ENCODE measurements at regions not wholly inside any gene's neighbourhood (a gene's known extent, or its start where the extent isn't known, plus 50 kb on each side); places are given as distances from the start of the nearest gene placed in this dataset.

- TF ChIP-seq, protein P1, sequence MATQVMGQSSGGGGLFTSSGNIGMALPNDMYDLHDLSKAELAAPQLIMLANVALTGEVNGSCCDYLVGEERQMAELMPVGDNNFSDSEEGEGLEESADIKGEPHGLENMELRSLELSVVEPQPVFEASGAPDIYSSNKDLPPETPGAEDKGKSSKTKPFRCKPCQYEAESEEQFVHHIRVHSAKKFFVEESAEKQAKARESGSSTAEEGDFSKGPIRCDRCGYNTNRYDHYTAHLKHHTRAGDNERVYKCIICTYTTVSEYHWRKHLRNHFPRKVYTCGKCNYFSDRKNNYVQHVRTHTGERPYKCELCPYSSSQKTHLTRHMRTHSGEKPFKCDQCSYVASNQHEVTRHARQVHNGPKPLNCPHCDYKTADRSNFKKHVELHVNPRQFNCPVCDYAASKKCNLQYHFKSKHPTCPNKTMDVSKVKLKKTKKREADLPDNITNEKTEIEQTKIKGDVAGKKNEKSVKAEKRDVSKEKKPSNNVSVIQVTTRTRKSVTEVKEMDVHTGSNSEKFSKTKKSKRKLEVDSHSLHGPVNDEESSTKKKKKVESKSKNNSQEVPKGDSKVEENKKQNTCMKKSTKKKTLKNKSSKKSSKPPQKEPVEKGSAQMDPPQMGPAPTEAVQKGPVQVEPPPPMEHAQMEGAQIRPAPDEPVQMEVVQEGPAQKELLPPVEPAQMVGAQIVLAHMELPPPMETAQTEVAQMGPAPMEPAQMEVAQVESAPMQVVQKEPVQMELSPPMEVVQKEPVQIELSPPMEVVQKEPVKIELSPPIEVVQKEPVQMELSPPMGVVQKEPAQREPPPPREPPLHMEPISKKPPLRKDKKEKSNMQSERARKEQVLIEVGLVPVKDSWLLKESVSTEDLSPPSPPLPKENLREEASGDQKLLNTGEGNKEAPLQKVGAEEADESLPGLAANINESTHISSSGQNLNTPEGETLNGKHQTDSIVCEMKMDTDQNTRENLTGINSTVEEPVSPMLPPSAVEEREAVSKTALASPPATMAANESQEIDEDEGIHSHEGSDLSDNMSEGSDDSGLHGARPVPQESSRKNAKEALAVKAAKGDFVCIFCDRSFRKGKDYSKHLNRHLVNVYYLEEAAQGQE (IDR thresholded peaks at IDR 0.05), result no peak
- no peak for TF ChIP-seq TP53 (CRISPR knock-in tag; IDR thresholded peaks at IDR 0.05)
- no peak for TF ChIP-seq SMC3 (IDR thresholded peaks at IDR 0.05)
- TF ChIP-seq ZFP36 (IDR thresholded peaks at IDR 0.05; ENCODE audit: borderline replicate concordance, partially characterized antibody), result no peak
- TF ChIP-seq JUN (IDR thresholded peaks at IDR 0.05), result no peak
- no peak for TF ChIP-seq RCOR1 (IDR thresholded peaks at IDR 0.05; ENCODE audit: low read depth, low read length)
- no peak for TF ChIP-seq NR3C1 (IDR thresholded peaks at IDR 0.05)
These were observed 188.6 kb upstream of the DMRT1 start (continued) for GRCh38 chr9:652914-653313.

GRCh38 chr9:653421-653820, 188.1 kb upstream of the DMRT1 start:
- ChIA-PET POLR2A (no interaction called here), CTCF (no interaction called here)
- H3K4me1 ChIP-seq, result no peaks in the 10 kb centered on the region
- no peak for ATAC-seq
- TF ChIP-seq CBX2 (IDR thresholded peaks at IDR 0.05; ENCODE audit: borderline replicate concordance, low read depth) (no peak), MAFK (IDR thresholded peaks at IDR 0.05; ENCODE audit: partially characterized antibody) (no peak), EHMT2 (IDR thresholded peaks at IDR 0.05; ENCODE audit: low read depth) (no peak), POLR2AphosphoS2 (conservative IDR thresholded peaks at IDR 0.05; ENCODE audit: low read length) (no peak), SREBF2 (IDR thresholded peaks at IDR 0.05) (no peak), HOXB13 (CRISPR knock-in tag; IDR thresholded peaks at IDR 0.05; ENCODE audit: low read depth) (no peak), TP53 (CRISPR knock-in tag; IDR thresholded peaks at IDR 0.05) (no peak)
- TF ChIP-seq, protein P2, sequence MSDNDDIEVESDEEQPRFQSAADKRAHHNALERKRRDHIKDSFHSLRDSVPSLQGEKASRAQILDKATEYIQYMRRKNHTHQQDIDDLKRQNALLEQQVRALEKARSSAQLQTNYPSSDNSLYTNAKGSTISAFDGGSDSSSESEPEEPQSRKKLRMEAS (IDR thresholded peaks at IDR 0.05), result no peak
- DNase-seq (ENCODE audit: low read depth in 1 of 2, low spot score in 1 of 2), result no peak
- no peak overlapping the region for H3K27ac ChIP-seq
- 62% methylated on average over 2 of the region's 2 CpGs for WGBS (ENCODE audit: missing lambda C conversion rate)
- no peaks in the 10 kb centered on the region for H3K9me3 ChIP-seq
- no peak overlapping the region for H3K4me3 ChIP-seq
- no peak overlapping the region for H3K4me2 ChIP-seq
- FAIRE-seq, result no peak

GRCh38 chr9:653856-654387, 187.6 kb upstream of the DMRT1 start:
- DNase-seq (ENCODE audit: low read depth in 1 of 2, low spot score in 1 of 2), result no peak
- no peak for TF ChIP-seq ZC3H11A (IDR thresholded peaks at IDR 0.05)
- TF ChIP-seq, protein P2 (IDR thresholded peaks at IDR 0.05), result no peak
- TF ChIP-seq, protein P3, sequence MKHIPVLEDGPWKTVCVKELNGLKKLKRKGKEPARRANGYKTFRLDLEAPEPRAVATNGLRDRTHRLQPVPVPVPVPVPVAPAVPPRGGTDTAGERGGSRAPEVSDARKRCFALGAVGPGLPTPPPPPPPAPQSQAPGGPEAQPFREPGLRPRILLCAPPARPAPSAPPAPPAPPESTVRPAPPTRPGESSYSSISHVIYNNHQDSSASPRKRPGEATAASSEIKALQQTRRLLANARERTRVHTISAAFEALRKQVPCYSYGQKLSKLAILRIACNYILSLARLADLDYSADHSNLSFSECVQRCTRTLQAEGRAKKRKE (CRISPR knock-in tag; IDR thresholded peaks at IDR 0.05; ENCODE audit: low read depth), result no peak
- no peak for TF ChIP-seq JUN (IDR thresholded peaks at IDR 0.05)
- no peak for TF ChIP-seq HEYL (CRISPR knock-in tag; IDR thresholded peaks at IDR 0.05)
- no peak for TF ChIP-seq CHD4 (IDR thresholded peaks at IDR 0.05; ENCODE audit: borderline replicate concordance)
- no peak for TF ChIP-seq PHF8 (IDR thresholded peaks at IDR 0.05; ENCODE audit: borderline replicate concordance, low read depth)
- no peak for TF ChIP-seq FOSL2 (IDR thresholded peaks at IDR 0.05)
- no peak for TF ChIP-seq FOSL2 (CRISPR knock-in tag; IDR thresholded peaks at IDR 0.05)
- no peak for TF ChIP-seq ZSCAN20 (CRISPR knock-in tag; IDR thresholded peaks at IDR 0.05)
- no peak for TF ChIP-seq POLR2A (IDR thresholded peaks at IDR 0.05; ENCODE audit: low read length)
- no peak for TF ChIP-seq PBX3 (IDR thresholded peaks at IDR 0.05)
- TF ChIP-seq TFCP2L1 (CRISPR knock-in tag; IDR thresholded peaks at IDR 0.05), result no peak
- TF ChIP-seq HOXB13 (CRISPR knock-in tag; IDR thresholded peaks at IDR 0.05; ENCODE audit: low read depth), result no peak
- TF ChIP-seq RFX5 (IDR thresholded peaks at IDR 0.05), result no peak
- TF ChIP-seq RNF2 (IDR thresholded peaks at IDR 0.05; ENCODE audit: borderline replicate concordance, low read depth), result no peak
- no peak for TF ChIP-seq POLR2AphosphoS2 (conservative IDR thresholded peaks at IDR 0.05; ENCODE audit: low read length)
- TF ChIP-seq BHLHE40 (IDR thresholded peaks at IDR 0.05; ENCODE audit: low read depth, low read length), result no peak
- no peak for TF ChIP-seq KDM1A (IDR thresholded peaks at IDR 0.05; ENCODE audit: low read depth)
- H3K9me3 ChIP-seq, result no peaks in the 10 kb centered on the region
- WGBS (ENCODE audit: missing lambda C conversion rate), result 59% methylated on average over 3 of the region's 3 CpGs
- CTCF ChIA-PET, result no interaction called here
- no peak for ATAC-seq
- H3K4me3 ChIP-seq, result no peak overlapping the region
- no peak overlapping the region for H3K27ac ChIP-seq
- no peaks in the 10 kb centered on the region for H3K4me1 ChIP-seq
- POLR2A ChIA-PET, result no interaction called here
- H3K4me2 ChIP-seq, result no peak overlapping the region
- no peak for FAIRE-seq

Data from A549 (cell line).